Effector memory CD8-positive, alpha-beta T cell (primary cell): ENCODE measurements at regions not wholly inside any gene's neighbourhood (a gene's known extent, or its start where the extent isn't known, plus 50 kb on each side); places are given as distances from the start of the nearest gene placed in this dataset.
A peak's percentile ranks its signal among the peaks of the same experiment; 100 is the strongest.

ENCODE experiments used
- ATAC-seq: fragments of 150-1000 bp; cut with Tn5 transposase; replicated peaks from 2 replicates; pipeline ENCODE4 v1.10.0; 2021; ENCODE audit warnings: mild to moderate bottlenecking, moderate library complexity
- DNase-seq, 3 experiments: peaks; one replicate each; pipeline ENCODE4 v3.0.0; 2021
- H3K27ac Mint-ChIP-seq, 2 donors: one replicate each; pipeline ENCODE4 v1.8.0; 2022; ENCODE audit warnings: mild to moderate bottlenecking in 2 of 2, mixed read lengths in 2 of 2, moderate library complexity in 2 of 2
- H3K27me3 Mint-ChIP-seq, 2 donors: one replicate each; pipeline ENCODE4 v1.8.0; 2022; ENCODE audit warnings: mixed read lengths in 2 of 2
- H3K36me3 Mint-ChIP-seq: one replicate; pipeline ENCODE4 v1.8.0; 2022; ENCODE audit warnings: mild to moderate bottlenecking, moderate library complexity, mixed read lengths; ENCODE audit not compliant: insufficient read depth
- H3K4me1 Mint-ChIP-seq, 2 donors: one replicate each; pipeline ENCODE4 v1.8.0; 2022; ENCODE audit warnings: low read depth in 2 of 2, mixed read lengths in 2 of 2
- H3K4me3 Mint-ChIP-seq, 2 donors: one replicate each; pipeline ENCODE4 v1.8.0; 2022; ENCODE audit warnings: mild to moderate bottlenecking in 2 of 2, mixed read lengths in 2 of 2, moderate library complexity in 2 of 2
- H3K9me3 Mint-ChIP-seq, 2 donors: one replicate each; pipeline ENCODE4 v1.8.0; 2022; ENCODE audit warnings: mixed read lengths in 2 of 2

DNA sequence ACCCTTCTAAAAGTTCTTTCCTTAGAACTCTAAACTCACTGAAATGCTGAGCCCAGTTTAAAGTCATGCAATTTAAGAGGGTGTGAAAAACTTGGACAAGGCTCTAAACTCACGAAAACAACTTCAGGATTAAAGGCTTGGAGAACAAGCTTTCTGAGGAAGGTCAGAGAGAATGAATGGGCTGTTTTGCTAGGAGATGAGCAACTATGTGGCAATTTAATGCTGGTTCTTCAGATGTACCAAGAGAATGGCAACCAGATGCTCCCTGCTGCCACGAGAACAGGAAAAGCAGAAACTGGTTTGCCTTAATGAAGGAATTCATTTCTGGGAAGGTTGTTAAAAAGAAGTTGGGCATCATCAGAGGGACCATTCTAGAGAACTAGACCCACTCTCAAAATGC is 77.8 kb upstream of the PMAIP1 start:
- H3K4me3 Mint-ChIP-seq: no peak overlapping the region
- peaks cover 0 to 43% of the 10 kb centered on the region in 2 donors for H3K27me3 Mint-ChIP-seq
- H3K9me3 Mint-ChIP-seq: no peaks in the 10 kb centered on the region
- H3K27ac Mint-ChIP-seq: no peak overlapping the region
- ATAC-seq: no peak
- peaks cover 5 to 11% of the 10 kb centered on the region in 2 donors for H3K4me1 Mint-ChIP-seq
- no peak for DNase-seq
- H3K36me3 Mint-ChIP-seq: no peaks in the 10 kb centered on the region

DNA sequence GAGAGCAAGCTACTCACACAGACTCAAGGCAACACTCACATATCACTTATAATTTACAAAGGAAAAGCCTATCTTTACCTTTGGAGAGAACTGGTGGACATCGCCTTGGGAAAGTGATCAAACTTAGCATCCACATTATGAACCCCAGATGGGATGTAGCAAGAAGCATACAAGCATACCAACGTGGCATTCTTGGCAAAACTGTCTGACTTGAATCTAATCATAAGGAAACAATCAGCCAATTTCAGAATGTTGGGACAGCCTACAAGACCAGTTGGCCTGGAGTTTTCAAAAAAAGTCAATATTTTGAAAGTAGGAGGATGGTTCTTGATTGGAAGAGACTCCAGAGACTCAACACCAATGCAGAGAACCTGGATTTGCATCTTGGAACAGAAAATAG is 79.1 kb upstream of the PMAIP1 start:
- Mint-ChIP-seq H3K27ac (no peak overlapping the region), H3K36me3 (no peaks in the 10 kb centered on the region), H3K4me1 (peaks cover 5 to 11% of the 10 kb centered on the region in 2 donors), H3K9me3 (no peaks in the 10 kb centered on the region), H3K27me3 (peaks cover 0 to 42% of the 10 kb centered on the region in 2 donors), H3K4me3 (no peak overlapping the region)
- ATAC-seq (no peak), DNase-seq (no peak)

- Mint-ChIP-seq H3K27me3 (peaks cover 0 to 40% of the 10 kb centered on the region in 2 donors), H3K27ac (peak overlapping the region in 1 of 2 donors; percentile 79), H3K36me3 (no peaks in the 10 kb centered on the region), H3K9me3 (no peaks in the 10 kb centered on the region), H3K4me3 (no peak overlapping the region), H3K4me1 (peaks cover 5 to 11% of the 10 kb centered on the region in 2 donors)
- peak in 1 of 3 experiments; percentile 7 for DNase-seq
- ATAC-seq: peak; percentile 72
Measured at GRCh38 chr18:59818769-59819168, 81.0 kb upstream of the PMAIP1 start.

DNA sequence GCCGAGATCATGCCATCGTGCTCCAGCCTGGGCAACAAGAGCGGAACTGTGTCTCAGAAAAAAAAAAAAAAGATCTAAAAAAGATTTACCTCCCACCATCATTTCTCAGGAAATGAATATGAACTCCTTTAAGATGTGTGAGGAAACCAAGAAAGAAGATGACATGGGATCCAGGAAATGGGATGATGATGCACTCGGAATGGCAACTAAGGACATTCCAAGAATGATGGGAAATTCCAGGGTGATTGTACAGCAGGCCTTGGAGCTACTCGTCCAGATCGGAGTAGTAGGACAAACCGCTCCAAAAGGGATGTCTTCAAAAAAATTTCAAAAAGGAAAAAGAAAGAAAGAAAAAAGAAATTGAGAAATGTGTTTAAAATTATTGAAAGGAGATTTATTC is 84.9 kb upstream of the PMAIP1 start:
- ATAC-seq (no peak), DNase-seq (no peak)
- H3K4me3 Mint-ChIP-seq: no peak overlapping the region
- no peaks in the 10 kb centered on the region for H3K9me3 Mint-ChIP-seq
- peaks cover 15 to 22% of the 10 kb centered on the region in 2 donors for H3K27me3 Mint-ChIP-seq
- H3K4me1 Mint-ChIP-seq: peaks cover 5 to 11% of the 10 kb centered on the region in 2 donors
- no peaks in the 10 kb centered on the region for H3K36me3 Mint-ChIP-seq
- H3K27ac Mint-ChIP-seq: no peak overlapping the region

- Mint-ChIP-seq H3K4me1 (peaks cover 5 to 10% of the 10 kb centered on the region in 2 donors), H3K27ac (peak overlapping the region in 1 of 2 donors; percentile 42)
Measured at GRCh38 chr18:59813942-59814341, 85.9 kb upstream of the PMAIP1 start.

DNA sequence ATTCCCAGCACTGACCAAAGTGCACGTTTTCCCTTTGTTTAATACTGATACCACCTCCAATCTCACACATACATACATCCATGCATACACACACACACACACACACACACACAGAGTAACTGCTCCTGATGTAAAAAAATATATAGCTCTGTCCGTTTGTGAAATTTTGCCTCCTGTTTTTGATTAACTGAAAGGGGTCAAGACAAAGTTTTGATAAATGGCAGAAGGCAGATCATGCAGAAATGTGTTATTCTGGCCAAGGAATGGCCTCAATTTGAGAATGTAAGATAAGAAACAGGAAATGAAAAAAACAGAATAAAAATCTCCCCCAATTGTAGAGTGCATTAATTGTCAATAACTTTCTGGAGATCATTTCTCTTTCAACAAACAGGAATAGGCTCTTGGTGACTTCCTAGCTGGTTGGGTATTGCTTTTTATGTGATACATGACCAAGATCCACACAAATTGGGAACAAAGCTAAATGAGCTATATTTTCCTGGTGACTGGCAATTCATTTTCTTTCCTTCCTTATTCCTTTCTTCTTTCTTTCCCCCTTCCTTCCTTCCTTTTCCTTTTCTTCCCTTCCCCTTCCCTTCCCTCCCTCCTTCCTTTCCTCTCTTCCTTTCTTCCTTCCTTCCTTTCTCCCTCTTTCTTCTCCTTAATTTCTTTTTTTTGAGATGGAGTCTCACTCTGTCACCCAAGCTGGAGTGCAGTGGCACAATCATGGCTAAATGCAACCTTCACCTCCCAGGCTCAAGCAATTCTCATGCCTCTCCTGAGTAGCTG is 88.9 kb upstream of the PMAIP1 start:
- H3K36me3 Mint-ChIP-seq: no peaks in the 10 kb centered on the region
- H3K27ac Mint-ChIP-seq: no peak overlapping the region
- H3K4me3 Mint-ChIP-seq: no peak overlapping the region
- no peak for DNase-seq
- H3K4me1 Mint-ChIP-seq: no peaks in the 10 kb centered on the region
- peaks cover 15 to 20% of the 10 kb centered on the region in 2 donors for H3K27me3 Mint-ChIP-seq
- ATAC-seq: no peak
- no peaks in the 10 kb centered on the region for H3K9me3 Mint-ChIP-seq

More at GRCh38 chr18:59813942-59814341, 85.9 kb upstream of the PMAIP1 start:
- Mint-ChIP-seq H3K36me3 (no peaks in the 10 kb centered on the region), H3K9me3 (no peaks in the 10 kb centered on the region), H3K27me3 (peaks cover 15 to 32% of the 10 kb centered on the region in 2 donors), H3K4me3 (no peak overlapping the region)
- ATAC-seq (no peak), DNase-seq (no peak)

DNA sequence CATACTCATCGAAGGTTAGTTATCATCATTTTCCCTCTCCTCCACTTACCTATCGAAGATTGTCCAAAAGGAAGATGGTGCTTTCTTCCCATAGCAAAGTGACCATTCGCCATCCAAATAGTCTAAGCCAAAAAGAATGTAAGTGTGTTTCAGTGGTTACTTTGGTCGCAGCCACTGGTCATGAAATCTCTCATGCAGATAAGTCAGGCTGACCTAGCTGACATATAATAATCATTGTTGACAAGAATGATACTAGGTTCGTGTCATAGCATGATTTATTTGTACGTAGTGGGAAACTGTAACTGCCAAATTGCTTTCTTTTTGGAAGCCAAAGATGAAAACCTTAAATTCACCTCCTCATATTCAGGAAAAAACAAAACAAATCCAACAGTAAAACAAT is 89.6 kb upstream of the PMAIP1 start:
- Mint-ChIP-seq H3K4me3 (no peak overlapping the region), H3K27ac (no peak overlapping the region), H3K36me3 (no peaks in the 10 kb centered on the region), H3K9me3 (no peaks in the 10 kb centered on the region), H3K4me1 (no peaks in the 10 kb centered on the region), H3K27me3 (peaks cover 15 to 20% of the 10 kb centered on the region in 2 donors)
- no peak for DNase-seq
- no peak for ATAC-seq

- no peak for DNase-seq
- Mint-ChIP-seq H3K4me3 (peak overlapping the region; percentile 49 to 64), H3K4me1 (peaks cover 7 to 11% of the 10 kb centered on the region in 2 donors), H3K36me3 (no peaks in the 10 kb centered on the region), H3K9me3 (no peaks in the 10 kb centered on the region), H3K27me3 (peaks cover 0 to 9% of the 10 kb centered on the region in 2 donors), H3K27ac (peak overlapping the region; percentile 72 to 85)
- ATAC-seq: peak; percentile 29
Measured at GRCh38 chr18:59802031-59802430, 97.8 kb upstream of the PMAIP1 start.

GRCh38 chr18:59801576-59801975 is 98.2 kb upstream of the PMAIP1 start:
- Mint-ChIP-seq H3K27ac (peak overlapping the region; percentile 72 to 85), H3K9me3 (no peaks in the 10 kb centered on the region), H3K36me3 (no peaks in the 10 kb centered on the region), H3K4me3 (peak overlapping the region; percentile 49 to 64), H3K4me1 (peaks cover 7 to 11% of the 10 kb centered on the region in 2 donors), H3K27me3 (peaks cover 0 to 9% of the 10 kb centered on the region in 2 donors)
- DNase-seq: no peak
- no peak for ATAC-seq

GRCh38 chr18:59800897-59801296 is 98.9 kb upstream of the PMAIP1 start:
- H3K27ac Mint-ChIP-seq: no peak overlapping the region
- no peak overlapping the region for H3K4me3 Mint-ChIP-seq
- ATAC-seq: no peak
- H3K9me3 Mint-ChIP-seq: no peaks in the 10 kb centered on the region
- peaks cover 0 to 9% of the 10 kb centered on the region in 2 donors for H3K27me3 Mint-ChIP-seq
- H3K36me3 Mint-ChIP-seq: no peaks in the 10 kb centered on the region
- peaks cover 7 to 11% of the 10 kb centered on the region in 2 donors for H3K4me1 Mint-ChIP-seq
- no peak for DNase-seq

- no peaks in the 10 kb centered on the region for H3K36me3 Mint-ChIP-seq
Measured at GRCh38 chr18:59799383-59800015, 100.3 kb upstream of the PMAIP1 start.

DNA sequence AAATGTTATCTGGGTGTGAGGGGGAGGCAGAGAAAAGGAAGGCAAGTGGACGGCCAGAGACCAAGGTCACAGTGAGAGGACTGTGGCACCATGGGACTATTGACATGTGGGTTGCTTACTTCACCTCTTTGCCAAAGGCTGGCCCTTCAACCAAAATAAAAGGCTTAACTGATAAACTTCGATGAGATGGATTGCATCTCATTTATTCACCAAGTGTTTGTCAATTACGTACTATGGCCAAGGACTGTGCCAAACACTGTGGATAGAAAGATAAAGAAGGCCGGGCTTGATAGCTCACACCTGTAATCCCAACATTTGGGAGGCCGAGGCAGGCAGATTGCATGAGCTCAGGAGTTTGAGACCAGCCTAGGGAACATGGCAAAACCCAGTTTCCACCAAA is 98.7 kb upstream of the CCBE1 start:
- no peak overlapping the region for H3K27ac Mint-ChIP-seq
- H3K36me3 Mint-ChIP-seq: no peaks in the 10 kb centered on the region
- ATAC-seq (no peak), DNase-seq (no peak)
- H3K27me3 Mint-ChIP-seq: peaks cover 0 to 9% of the 10 kb centered on the region in 2 donors
- no peak overlapping the region for H3K4me3 Mint-ChIP-seq
- H3K4me1 Mint-ChIP-seq: peaks cover 1 to 11% of the 10 kb centered on the region in 2 donors
- H3K9me3 Mint-ChIP-seq: no peaks in the 10 kb centered on the region

More at GRCh38 chr18:59799383-59800015, 100.3 kb upstream of the PMAIP1 start:
- no peak overlapping the region for H3K4me3 Mint-ChIP-seq
- H3K27me3 Mint-ChIP-seq: peaks cover 0 to 9% of the 10 kb centered on the region in 2 donors
- H3K27ac Mint-ChIP-seq: no peak overlapping the region
- no peak for DNase-seq
- H3K4me1 Mint-ChIP-seq: peaks cover 8 to 11% of the 10 kb centered on the region in 2 donors
- ATAC-seq: no peak
- no peaks in the 10 kb centered on the region for H3K9me3 Mint-ChIP-seq

DNA sequence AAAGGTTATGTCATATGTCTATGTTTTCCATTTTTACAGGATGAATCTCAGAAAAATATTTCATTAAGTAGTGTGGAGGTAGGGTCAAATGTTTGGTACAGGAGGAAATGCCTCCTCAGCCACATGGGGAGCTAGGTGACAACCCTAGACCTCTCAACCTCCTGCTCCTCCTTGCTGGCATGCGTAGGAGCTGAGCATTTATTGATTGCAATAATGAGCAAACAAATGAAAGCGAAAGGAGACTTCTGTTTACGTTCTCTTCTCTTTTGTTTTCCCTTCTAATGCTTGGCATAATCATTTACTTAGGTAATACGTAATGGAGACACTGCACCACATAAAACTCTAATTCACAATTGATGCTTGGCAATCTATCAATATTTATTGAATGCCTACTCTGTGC is 95.1 kb upstream of the CCBE1 start:
- Mint-ChIP-seq H3K36me3 (no peaks in the 10 kb centered on the region), H3K4me3 (peak overlapping the region in 1 of 2 donors; percentile 57), H3K27ac (peak overlapping the region; percentile 26 to 45), H3K27me3 (peaks cover 0 to 10% of the 10 kb centered on the region in 2 donors), H3K4me1 (peaks cover 1 to 11% of the 10 kb centered on the region in 2 donors), H3K9me3 (no peaks in the 10 kb centered on the region)
- DNase-seq (no peak), ATAC-seq (peak; percentile 19)
